T-cell (primary cell): ENCODE measurements at regions not wholly inside any gene's neighbourhood (a gene's known extent, or its start where the extent isn't known, plus 50 kb on each side); places are given as distances from the start of the nearest gene placed in this dataset.

Experiments used
- ATAC-seq, 4 experiments: fragments of 200-7000 bp in 3 of 4; fragments of 150-1000 bp in 1 of 4; cut with Tn5 transposase; replicated peaks in 1 of 4; 1 replicate in 3 of 4; 2 replicates in 1 of 4; pipeline ENCODE4 v1.10.0; 2021; ENCODE audit warnings: moderate library complexity in 3 of 4, mild to moderate bottlenecking in 2 of 4, moderate number of reproducible peaks in 1 of 4
- CTCF ChIA-PET, 2 donors: fragments of 300-600 bp; sonication (Branson Sonifier 250); formaldehyde crosslinking; loops; one replicate each; lab custom pipeline; 2022; ENCODE audit warnings: antibody characterized with exemption in 2 of 2; lab: Charles Lee
- POLR2A ChIA-PET, 2 donors: fragments of 300-600 bp; sonication (Branson Sonifier 250); formaldehyde crosslinking; loops; one replicate each; lab custom pipeline; 2022; ENCODE audit warnings: antibody characterized with exemption in 2 of 2; lab: Charles Lee
- DNase-seq, 35 experiments: peaks; one replicate each; pipeline versions ENCODE4 v3.0.0 to v3.0.0-alpha.2; 2013 to 2023
- H3K27ac ChIP-seq: one replicate; pipeline ENCODE4 v1.5.1; 2013; ENCODE audit warnings: low read length
- H3K27me3 ChIP-seq, 2 experiments: replicated peaks in 1 of 2; 1 replicate in 1 of 2; 2 replicates in 1 of 2; pipeline versions ENCODE4 v1.6.1 to v1.7.0; 2013; ENCODE audit warnings: low read length in 1 of 2, mixed read lengths in 1 of 2; ENCODE audit not compliant: control insufficient read depth in 2 of 2, insufficient read depth in 2 of 2; ENCODE audit errors: extremely low read depth in 1 of 2
- H3K36me3 ChIP-seq, 2 donors: 1 replicate in 1 of 2; 2 replicates in 1 of 2; pipeline versions ENCODE4 v1.6.1 to v1.7.0; 2013; ENCODE audit warnings: low read length in 1 of 2; ENCODE audit not compliant: control insufficient read depth in 2 of 2, insufficient read depth in 1 of 2; ENCODE audit errors: extremely low read depth in 1 of 2
- H3K4me1 ChIP-seq, 2 experiments: 1 replicate in 1 of 2; 2 replicates in 1 of 2; pipeline versions ENCODE4 v1.6.1 to v1.7.0; 2013; ENCODE audit warnings: low read length in 2 of 2, mixed read lengths in 1 of 2; ENCODE audit not compliant: insufficient read depth in 2 of 2, control insufficient read depth in 1 of 2; ENCODE audit errors: extremely low read depth in 1 of 2
- H3K4me3 ChIP-seq, 2 donors: 1 replicate in 1 of 2; 2 replicates in 1 of 2; pipeline versions ENCODE4 v1.5.1 to v1.7.0; 2013; ENCODE audit warnings: mild to moderate bottlenecking in 2 of 2, low read length in 1 of 2, moderate library complexity in 1 of 2; ENCODE audit not compliant: control insufficient read depth in 1 of 2; ENCODE audit errors: extremely low read depth in 1 of 2
- H3K9me3 ChIP-seq: 2 replicates; pipeline ENCODE4 v1.7.0; 2013
- H3K27ac Mint-ChIP-seq, 2 donors: one replicate each; pipeline ENCODE4 v1.8.0; 2020 to 2021; ENCODE audit warnings: mild to moderate bottlenecking in 2 of 2, mixed read lengths in 2 of 2
- H3K27me3 Mint-ChIP-seq, 2 donors: one replicate each; pipeline ENCODE4 v1.8.0; 2021 to 2022; ENCODE audit warnings: mixed read lengths in 2 of 2
- H3K36me3 Mint-ChIP-seq: one replicate; pipeline ENCODE4 v1.8.0; 2021; ENCODE audit warnings: mixed read lengths
- H3K4me1 Mint-ChIP-seq, 3 donors: one replicate each; pipeline ENCODE4 v1.8.0; 2020 to 2022; ENCODE audit warnings: mixed read lengths in 3 of 3, mild to moderate bottlenecking in 1 of 3
- H3K4me3 Mint-ChIP-seq, 3 donors: one replicate each; pipeline ENCODE4 v1.8.0; 2020 to 2022; ENCODE audit warnings: mild to moderate bottlenecking in 3 of 3, mixed read lengths in 3 of 3, moderate library complexity in 3 of 3
- H3K9me3 Mint-ChIP-seq, 3 donors: one replicate each; pipeline ENCODE4 v1.8.0; 2020 to 2022; ENCODE audit warnings: mixed read lengths in 3 of 3
- WGBS: methylation state at CpG from one replicate; pipeline ENCODE4 v1.1.5; 2013; ENCODE audit warnings: missing lambda C conversion rate; ENCODE audit not compliant: insufficient coverage; 5-methylcytosine and 5-hydroxymethylcytosine counted together

GRCh38 chr18:2380101-2380500 lies 191.2 kb downstream of the METTL4 start:
- Histone ChIP-seq H3K4me1 (no peaks in the 10 kb centered on the region), H3K36me3 (no peaks in the 10 kb centered on the region), H3K27me3 (peaks cover 0 to 3% of the 10 kb centered on the region in 2 experiments), H3K9me3 (no peaks in the 10 kb centered on the region), H3K4me3 (no peak overlapping the region), H3K27ac (no peak overlapping the region)
- WGBS: no CpG with 5 or more reads among the region's 2 CpGs
- Mint-ChIP-seq H3K4me1 (no peaks in the 10 kb centered on the region), H3K27me3 (peaks cover 27 to 29% of the 10 kb centered on the region in 2 donors), H3K9me3 (peaks cover 0 to under 1% (median 0%) of the 10 kb centered on the region in 3 donors), H3K4me3 (no peak overlapping the region), H3K36me3 (no peaks in the 10 kb centered on the region), H3K27ac (no peak overlapping the region)
- ChIA-PET POLR2A (no interaction called here), CTCF (no interaction called here)
- DNase-seq: no peak
- ATAC-seq: no peak

GRCh38 chr18:2381539-2381938 lies 189.8 kb downstream of the METTL4 start:
- Mint-ChIP-seq H3K27ac (no peak overlapping the region), H3K27me3 (peaks cover 16 to 29% of the 10 kb centered on the region in 2 donors), H3K4me3 (no peak overlapping the region), H3K9me3 (peaks cover 0 to 10% (median 6%) of the 10 kb centered on the region in 3 donors), H3K4me1 (no peaks in the 10 kb centered on the region), H3K36me3 (no peaks in the 10 kb centered on the region)
- Histone ChIP-seq H3K4me3 (no peak overlapping the region), H3K27ac (no peak overlapping the region), H3K27me3 (peaks cover 0 to 3% of the 10 kb centered on the region in 2 experiments), H3K9me3 (no peaks in the 10 kb centered on the region), H3K4me1 (no peaks in the 10 kb centered on the region), H3K36me3 (no peaks in the 10 kb centered on the region)
- DNase-seq: no peak
- POLR2A ChIA-PET: no interaction called here
- CTCF ChIA-PET: no interaction called here
- WGBS: 67% methylated on average over 1 of the region's 2 CpGs
- ATAC-seq: no peak

- H3K4me3 ChIP-seq: no peak overlapping the region
- CTCF ChIA-PET: no interaction called here
- no peaks in the 10 kb centered on the region for H3K4me1 ChIP-seq
- peaks cover 10 to 11% of the 10 kb centered on the region in 2 donors for H3K27me3 Mint-ChIP-seq
- ATAC-seq: no peak
- DNase-seq: no peak
- no peaks in the 10 kb centered on the region for H3K36me3 Mint-ChIP-seq
- peaks cover 0 to 20% (median 10%) of the 10 kb centered on the region in 3 donors for H3K9me3 Mint-ChIP-seq
- H3K27ac Mint-ChIP-seq: no peak overlapping the region
- H3K4me1 Mint-ChIP-seq: no peaks in the 10 kb centered on the region
- H3K36me3 ChIP-seq: no peaks in the 10 kb centered on the region
- no peaks in the 10 kb centered on the region for H3K9me3 ChIP-seq
- H3K4me3 Mint-ChIP-seq: no peak overlapping the region
- POLR2A ChIA-PET: no interaction called here
- no peaks in the 10 kb centered on the region for H3K27me3 ChIP-seq
- no peak overlapping the region for H3K27ac ChIP-seq
These were observed 183.7 kb downstream of the METTL4 start for GRCh38 chr18:2387588-2387987.

- Histone ChIP-seq H3K4me1 (no peaks in the 10 kb centered on the region), H3K27me3 (no peaks in the 10 kb centered on the region), H3K27ac (no peak overlapping the region), H3K9me3 (no peaks in the 10 kb centered on the region), H3K4me3 (no peak overlapping the region), H3K36me3 (no peaks in the 10 kb centered on the region)
- Mint-ChIP-seq H3K27me3 (peaks cover 10 to 17% of the 10 kb centered on the region in 2 donors), H3K36me3 (no peaks in the 10 kb centered on the region), H3K27ac (no peak overlapping the region), H3K9me3 (peaks cover 0 to 19% (median 10%) of the 10 kb centered on the region in 3 donors), H3K4me3 (no peak overlapping the region), H3K4me1 (no peaks in the 10 kb centered on the region)
- ChIA-PET POLR2A (no interaction called here), CTCF (no interaction called here)
- ATAC-seq (no peak), DNase-seq (no peak)
- WGBS: no CpG with 5 or more reads among the region's 1 CpG
These were observed 181.1 kb downstream of the METTL4 start for GRCh38 chr18:2390158-2390557.

GRCh38 chr18:2391470-2391869 lies 179.8 kb downstream of the METTL4 start:
- H3K27me3 ChIP-seq: no peaks in the 10 kb centered on the region
- H3K27ac Mint-ChIP-seq: no peak overlapping the region
- ChIA-PET POLR2A (no interaction called here), CTCF (no interaction called here)
- no peak overlapping the region for H3K4me3 ChIP-seq
- DNase-seq: no peak
- H3K9me3 ChIP-seq: no peaks in the 10 kb centered on the region
- H3K4me3 Mint-ChIP-seq: no peak overlapping the region
- no peaks in the 10 kb centered on the region for H3K36me3 Mint-ChIP-seq
- no peaks in the 10 kb centered on the region for H3K4me1 Mint-ChIP-seq
- no peaks in the 10 kb centered on the region for H3K4me1 ChIP-seq
- no peak overlapping the region for H3K27ac ChIP-seq
- H3K36me3 ChIP-seq: no peaks in the 10 kb centered on the region
- H3K27me3 Mint-ChIP-seq: peaks cover 11 to 15% of the 10 kb centered on the region in 2 donors
- H3K9me3 Mint-ChIP-seq: peaks cover 0 to 10% (median 5%) of the 10 kb centered on the region in 3 donors
- WGBS: 80% methylated on average over 2 of the region's 6 CpGs
- no peak for ATAC-seq

- Histone ChIP-seq H3K36me3 (no peaks in the 10 kb centered on the region), H3K9me3 (no peaks in the 10 kb centered on the region), H3K4me1 (no peaks in the 10 kb centered on the region), H3K27me3 (no peaks in the 10 kb centered on the region), H3K27ac (no peak overlapping the region), H3K4me3 (no peak overlapping the region)
- H3K4me1 Mint-ChIP-seq: no peaks in the 10 kb centered on the region
- H3K9me3 Mint-ChIP-seq: peaks cover 0 to 5% (median 2%) of the 10 kb centered on the region in 3 donors
- ChIA-PET CTCF (no interaction called here), POLR2A (no interaction called here)
- H3K4me3 Mint-ChIP-seq: no peak overlapping the region
- WGBS: no CpG with 5 or more reads among the region's 2 CpGs
- H3K36me3 Mint-ChIP-seq: no peaks in the 10 kb centered on the region
- no peak overlapping the region for H3K27ac Mint-ChIP-seq
- peaks cover 12 to 16% of the 10 kb centered on the region in 2 donors for H3K27me3 Mint-ChIP-seq
- ATAC-seq: no peak
- DNase-seq: no peak
These were observed 178.9 kb downstream of the METTL4 start for GRCh38 chr18:2392446-2392845.

- Mint-ChIP-seq H3K27ac (no peak overlapping the region), H3K9me3 (no peaks in the 10 kb centered on the region), H3K36me3 (no peaks in the 10 kb centered on the region), H3K4me3 (no peak overlapping the region), H3K4me1 (no peaks in the 10 kb centered on the region), H3K27me3 (peaks cover 12 to 20% of the 10 kb centered on the region in 2 donors)
- no peaks in the 10 kb centered on the region for H3K4me1 ChIP-seq
- H3K4me3 ChIP-seq: no peak overlapping the region
- H3K36me3 ChIP-seq: no peaks in the 10 kb centered on the region
- H3K9me3 ChIP-seq: no peaks in the 10 kb centered on the region
- CTCF ChIA-PET: no interaction called here
- no peak for DNase-seq
- WGBS: no CpG with 5 or more reads among the region's 7 CpGs
- no peak overlapping the region for H3K27ac ChIP-seq
- no peaks in the 10 kb centered on the region for H3K27me3 ChIP-seq
- POLR2A ChIA-PET: no interaction called here
- ATAC-seq: no peak
These were observed 176.6 kb downstream of the METTL4 start for GRCh38 chr18:2394684-2395083.
